ENCODE measurements at regions not wholly inside any gene's neighbourhood (a gene's known extent, or its start where the extent isn't known, plus 50 kb on each side); places are given as distances from the start of the nearest gene placed in this dataset.

DNA sequence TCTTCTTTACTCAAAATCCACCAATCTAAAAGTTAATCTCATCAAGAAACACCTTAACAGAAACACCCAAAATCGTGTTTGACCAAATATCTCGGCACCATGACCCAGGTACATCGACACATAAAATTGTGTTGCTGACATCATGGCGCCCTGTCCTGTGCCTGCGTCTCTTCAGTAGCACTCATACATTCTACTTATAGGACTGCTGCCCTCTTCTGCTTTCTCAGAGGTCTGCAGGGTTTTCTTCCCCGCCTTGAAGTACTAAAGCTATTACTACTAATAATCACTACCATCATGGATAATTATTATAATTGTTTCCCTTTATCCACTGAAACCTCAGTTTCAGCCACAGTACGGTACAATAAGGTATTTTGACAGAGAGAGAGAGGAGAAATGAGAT, 1403.1 kb upstream of the TENM3 start:
- TF ChIP-seq POLR2AphosphoS5 (IDR thresholded peaks at IDR 0.05; ENCODE audit: borderline replicate concordance, low read depth, low read length) (no peak), EZH2 (IDR thresholded peaks at IDR 0.05) (no peak), FOXP2 (optimal IDR thresholded peaks at IDR 0.05; ENCODE audit: control extremely low read depth, extremely low read length, insufficient read depth) (no peak)
